GM13977 (cell line): ENCODE measurements at regions not wholly inside any gene's neighbourhood (a gene's known extent, or its start where the extent isn't known, plus 50 kb on each side); places are given as distances from the start of the nearest gene placed in this dataset.

ENCODE experiments used
- DNase-seq: peaks from one replicate; pipeline ENCODE4 v3.0.0; 2012; ENCODE audit warnings: low spot score
- CTCF ChIP-seq: IDR thresholded peaks from 2 replicates; pipeline ENCODE4 v1.5.1; 2012; ENCODE audit warnings: mild to moderate bottlenecking, control low read depth; ENCODE audit not compliant: insufficient read depth; ENCODE audit errors: extremely low read depth, missing control alignments
- in situ Hi-C: fragments of 300-500 bp; cut with MboI; formaldehyde crosslinking; loops from one replicate; pipeline ENCODE4 v1.12.0; 2022; ENCODE audit warnings: low sequenced_read_pairs, low pct_unique_long_range_greater_than_20kb, mixed read lengths, inconsistent platforms; ENCODE audit not compliant: unreplicated experiment

- TF ChIP-seq CTCF = no peak
- DNase-seq = no peak
- in situ Hi-C loops = no loop called here
These were observed 123.6 kb upstream of the ZNF648 start for GRCh38 chr1:182185136-182185535.

DNA sequence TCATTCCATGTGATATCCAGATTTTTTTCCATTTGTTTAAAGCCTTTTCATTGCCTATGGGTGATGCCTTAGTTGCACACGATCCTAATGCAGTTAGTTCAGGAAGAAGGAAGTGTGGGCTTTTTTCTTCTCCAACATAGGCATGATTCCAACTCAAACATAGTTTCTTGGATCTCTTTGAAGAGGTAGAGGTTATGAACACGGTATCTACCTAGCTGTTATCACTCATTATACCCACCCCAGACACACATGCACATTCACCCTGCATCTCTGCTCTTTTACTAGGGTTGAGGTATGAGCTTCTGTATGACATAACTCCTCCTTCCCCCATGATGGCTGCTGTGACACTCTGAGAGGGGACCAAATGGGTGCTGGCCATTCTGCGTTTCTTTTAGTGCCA lies 122.1 kb upstream of the ZNF648 start:
- no peak for DNase-seq
- in situ Hi-C loops = no loop called here
- no peak for TF ChIP-seq CTCF

DNA sequence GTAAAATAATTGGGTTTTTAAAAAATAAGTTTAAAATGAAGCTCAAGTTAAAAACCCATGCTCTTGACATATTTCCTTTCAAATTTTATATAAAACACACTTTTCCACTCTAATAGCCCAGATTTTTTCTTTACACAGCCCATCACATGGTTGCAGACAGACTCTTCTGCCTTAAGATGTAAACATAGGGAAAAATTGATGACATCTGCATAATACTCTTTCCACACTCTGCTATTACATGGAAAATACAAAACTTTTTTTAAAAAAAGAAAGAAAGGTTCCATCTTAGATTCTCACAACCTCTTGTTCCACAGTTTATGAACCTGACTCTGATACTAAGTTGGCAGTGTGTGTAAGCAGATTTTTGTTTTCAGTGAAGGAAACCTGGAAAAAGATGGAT lies 120.8 kb upstream of the ZNF648 start:
- no peak for TF ChIP-seq CTCF
- in situ Hi-C loops = no loop called here

GRCh38 chr1:182181167-182181572 lies 119.7 kb upstream of the ZNF648 start:
- TF ChIP-seq CTCF = no peak
- no peak for DNase-seq
- in situ Hi-C loops = no loop called here

More for the DNA sequence above, 120.8 kb upstream of the ZNF648 start:
- no peak for DNase-seq

DNA sequence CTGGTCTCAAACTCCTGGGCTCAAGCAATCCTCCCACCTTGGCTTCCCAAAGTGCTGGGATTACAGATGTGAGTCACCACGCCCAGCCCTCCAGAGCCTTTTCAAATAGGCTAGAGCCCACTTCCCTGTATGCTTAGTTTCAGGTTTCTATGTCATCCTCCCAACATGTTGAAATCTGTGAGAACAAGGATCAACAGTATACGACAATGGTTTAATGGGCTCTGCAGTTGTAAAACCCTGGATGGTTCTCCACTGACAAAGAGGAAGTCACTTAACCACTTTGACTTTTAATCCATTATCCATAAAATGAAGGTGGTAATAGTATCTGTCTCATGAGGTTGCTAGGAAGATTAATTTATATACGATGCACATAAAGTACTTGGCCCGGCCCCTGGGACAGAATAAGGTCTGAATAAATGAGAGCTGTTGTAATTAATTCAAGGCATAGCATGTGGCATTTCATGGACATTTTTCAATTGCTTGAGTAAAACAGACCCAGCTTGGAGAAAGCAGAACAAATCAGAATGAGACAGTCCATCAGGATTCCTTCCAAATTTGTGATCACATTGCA lies 113.9 kb upstream of the ZNF648 start:
- DNase-seq = no peak
- in situ Hi-C loops = no loop called here
- no peak for TF ChIP-seq CTCF

DNA sequence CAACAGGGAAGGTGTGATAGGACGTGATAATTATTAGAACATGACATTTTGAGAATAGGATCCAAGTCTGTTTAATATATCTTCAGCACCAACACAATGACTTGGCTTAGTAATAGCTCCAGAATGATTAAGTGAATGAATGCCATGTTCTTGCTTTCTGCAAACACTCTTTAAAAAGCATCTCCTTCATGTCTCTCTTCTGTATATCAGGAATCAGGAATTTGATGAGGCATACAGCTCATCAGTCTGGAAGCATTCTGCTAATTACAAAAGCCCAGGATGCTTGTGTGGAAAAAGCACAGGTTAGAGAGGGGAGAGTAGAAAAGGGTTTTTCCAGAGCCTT lies 113.0 kb upstream of the ZNF648 start:
- no peak for DNase-seq
- in situ Hi-C loops = no loop called here
- no peak for TF ChIP-seq CTCF

DNA sequence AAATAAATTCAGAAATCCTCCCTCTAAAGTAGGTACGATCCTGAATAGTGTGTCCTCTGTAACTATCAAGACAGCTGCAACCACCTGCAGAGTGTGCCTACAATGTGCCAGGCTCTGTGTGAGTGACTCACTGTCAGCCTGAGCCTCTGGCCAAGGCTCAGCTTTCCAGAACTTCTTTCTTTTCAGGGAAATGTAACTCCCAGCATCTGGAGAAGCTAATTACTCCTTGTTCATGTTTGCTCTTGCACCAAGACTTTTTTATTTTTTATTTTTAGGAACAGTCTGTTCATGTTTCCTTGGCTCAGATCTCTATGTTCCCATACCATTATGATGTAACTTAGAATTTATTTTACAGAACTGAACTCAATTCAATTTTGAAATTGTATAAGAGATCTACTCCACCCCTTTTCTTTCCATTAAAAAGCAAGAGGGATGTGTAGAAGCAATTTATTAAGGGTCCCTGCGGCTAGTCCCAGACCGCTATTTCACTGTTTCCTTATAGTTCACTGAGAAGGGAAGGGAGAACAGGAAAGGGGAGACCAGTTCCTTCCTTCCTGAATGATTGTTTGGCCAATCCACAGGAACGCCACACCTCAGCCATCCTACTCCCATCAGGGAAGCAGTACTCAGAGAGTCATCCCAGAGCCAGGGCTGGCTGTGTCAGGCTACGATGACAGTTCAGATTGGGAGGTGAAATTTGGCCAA lies 112.4 kb upstream of the ZNF648 start:
- no peak for DNase-seq
- TF ChIP-seq CTCF = no peak
- in situ Hi-C loops = no loop called here
